ENCODE measurements at regions not wholly inside any gene's neighbourhood (a gene's known extent, or its start where the extent isn't known, plus 50 kb on each side); places are given as distances from the start of the nearest gene placed in this dataset.

GRCh38 chr6:2480267-2480966 lies 235.0 kb upstream of the GMDS start:
- H3K4me1 ChIP-seq (ENCODE audit: control insufficient read depth, insufficient read depth, low read length), result no peaks in the 10 kb centered on the region
- H3K36me3 ChIP-seq (ENCODE audit: control insufficient read depth, insufficient read depth, low read length), result no peaks in the 10 kb centered on the region
- no peaks in the 10 kb centered on the region for H3K27me3 ChIP-seq (ENCODE audit: control insufficient read depth, insufficient read depth, low read length)
- H3K9ac ChIP-seq (ENCODE audit: low read depth, low read length), result no peak overlapping the region
- H3K27ac ChIP-seq (ENCODE audit: low read depth, low read length), result no peak overlapping the region
- H3K9me3 ChIP-seq (ENCODE audit: control insufficient read depth, insufficient read depth, low read length), result peaks cover 5% of the 10 kb centered on the region; the same call in 1 of the 2 replicates
- H3K4me3 ChIP-seq (ENCODE audit: low read depth, low read length), result no peak overlapping the region

GRCh38 chr6:2478200-2478599 lies 232.8 kb upstream of the GMDS start:
- H3K4me3 ChIP-seq (ENCODE audit: low read depth, low read length), result no peak overlapping the region
- H3K36me3 ChIP-seq (ENCODE audit: control insufficient read depth, insufficient read depth, low read length), result no peaks in the 10 kb centered on the region
- H3K4me1 ChIP-seq (ENCODE audit: control insufficient read depth, insufficient read depth, low read length), result no peaks in the 10 kb centered on the region
- no peak overlapping the region for H3K27ac ChIP-seq (ENCODE audit: low read depth, low read length)
- no peak overlapping the region for H3K9ac ChIP-seq (ENCODE audit: low read depth, low read length)
- H3K9me3 ChIP-seq (ENCODE audit: control insufficient read depth, insufficient read depth, low read length), result 0 out of 2 replicates have a peak, but pooled peaks cover 5% of the 10 kb centered on the region
- no peaks in the 10 kb centered on the region for H3K27me3 ChIP-seq (ENCODE audit: control insufficient read depth, insufficient read depth, low read length)

DNA sequence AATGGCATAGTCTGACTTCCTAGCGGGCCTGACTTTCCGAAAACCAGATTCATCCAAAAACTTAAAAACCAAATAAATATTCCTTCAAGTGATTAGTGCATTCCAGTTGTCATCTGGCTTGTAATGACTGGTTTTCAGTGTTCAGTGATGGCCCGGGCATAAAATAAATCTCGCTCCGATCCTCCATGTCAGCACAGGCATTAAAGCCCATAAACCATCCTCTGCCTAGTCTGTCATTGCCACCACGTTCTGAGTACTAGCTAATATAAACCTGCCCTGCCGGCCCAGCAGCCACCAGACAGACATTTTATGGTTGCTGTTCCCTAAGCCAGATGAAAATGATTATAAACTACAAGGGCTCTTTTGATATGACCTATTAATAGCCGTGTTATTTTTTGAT lies 232.3 kb upstream of the GMDS start:
- Histone ChIP-seq H3K27ac (ENCODE audit: low read depth, low read length) (no peak overlapping the region), H3K4me3 (ENCODE audit: low read depth, low read length) (no peak overlapping the region), H3K9ac (ENCODE audit: low read depth, low read length) (no peak overlapping the region), H3K27me3 (ENCODE audit: control insufficient read depth, insufficient read depth, low read length) (no peaks in the 10 kb centered on the region), H3K36me3 (ENCODE audit: control insufficient read depth, insufficient read depth, low read length) (no peaks in the 10 kb centered on the region), H3K9me3 (ENCODE audit: control insufficient read depth, insufficient read depth, low read length) (0 out of 2 replicates have a peak, but pooled peaks cover 4% of the 10 kb centered on the region), H3K4me1 (ENCODE audit: control insufficient read depth, insufficient read depth, low read length) (no peaks in the 10 kb centered on the region)

DNA sequence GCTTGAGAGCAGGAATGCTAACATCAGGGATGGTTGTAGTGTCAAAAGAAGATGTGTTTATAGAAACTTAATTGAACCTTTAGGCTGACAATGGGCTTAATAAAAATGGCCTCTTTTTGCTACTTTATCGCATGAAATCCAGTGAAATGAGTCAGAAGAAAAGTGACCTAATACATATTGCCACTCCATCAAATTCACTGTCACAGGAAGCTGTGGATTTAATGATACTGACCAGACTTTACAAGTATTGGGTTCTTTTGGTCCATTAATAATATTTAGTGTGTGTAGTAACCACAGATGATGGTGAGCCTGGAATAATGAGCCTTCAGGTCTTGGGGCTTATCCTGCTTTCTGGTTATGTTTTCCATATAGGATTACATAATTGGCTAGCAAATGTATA lies 231.8 kb upstream of the GMDS start:
- no peak overlapping the region for H3K27ac ChIP-seq (ENCODE audit: low read depth, low read length)
- H3K9me3 ChIP-seq (ENCODE audit: control insufficient read depth, insufficient read depth, low read length), result no peaks in the 10 kb centered on the region
- H3K4me1 ChIP-seq (ENCODE audit: control insufficient read depth, insufficient read depth, low read length), result no peaks in the 10 kb centered on the region
- no peak overlapping the region for H3K9ac ChIP-seq (ENCODE audit: low read depth, low read length)
- no peaks in the 10 kb centered on the region for H3K36me3 ChIP-seq (ENCODE audit: control insufficient read depth, insufficient read depth, low read length)
- no peaks in the 10 kb centered on the region for H3K27me3 ChIP-seq (ENCODE audit: control insufficient read depth, insufficient read depth, low read length)
- no peak overlapping the region for H3K4me3 ChIP-seq (ENCODE audit: low read depth, low read length)

- H3K27ac ChIP-seq (ENCODE audit: low read depth, low read length), result no peak overlapping the region
- no peak overlapping the region for H3K9ac ChIP-seq (ENCODE audit: low read depth, low read length)
- no peaks in the 10 kb centered on the region for H3K4me1 ChIP-seq (ENCODE audit: control insufficient read depth, insufficient read depth, low read length)
- H3K27me3 ChIP-seq (ENCODE audit: control insufficient read depth, insufficient read depth, low read length), result no peaks in the 10 kb centered on the region
- H3K4me3 ChIP-seq (ENCODE audit: low read depth, low read length), result no peak overlapping the region
- H3K36me3 ChIP-seq (ENCODE audit: control insufficient read depth, insufficient read depth, low read length), result no peaks in the 10 kb centered on the region
- H3K9me3 ChIP-seq (ENCODE audit: control insufficient read depth, insufficient read depth, low read length), result no peaks in the 10 kb centered on the region
Measured at GRCh38 chr6:2476376-2476775, 231.0 kb upstream of the GMDS start.

DNA sequence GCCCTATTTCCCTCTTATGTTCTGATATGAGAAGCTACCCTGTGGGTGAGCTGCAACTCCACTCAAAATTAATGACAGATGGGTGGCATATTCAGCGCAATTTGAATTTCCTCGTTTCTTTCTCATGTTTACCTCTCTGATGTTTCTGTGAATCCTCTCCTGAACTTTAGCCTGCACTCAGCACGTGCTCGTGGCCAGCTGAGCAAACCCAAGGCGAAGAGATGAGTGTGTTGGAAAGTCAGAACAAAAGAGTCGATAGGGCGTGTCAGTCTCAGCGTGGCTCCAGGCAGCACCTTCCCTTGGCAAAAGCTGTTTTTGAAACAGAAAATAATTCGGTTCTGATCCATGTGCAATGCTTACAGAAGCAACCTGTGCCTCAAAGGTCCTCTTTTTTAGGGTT lies 226.1 kb upstream of the GMDS start:
- 0 out of 2 replicates have a peak, but pooled peaks cover 8% of the 10 kb centered on the region for H3K27me3 ChIP-seq (ENCODE audit: control insufficient read depth, insufficient read depth, low read length)
- peaks cover 13% of the 10 kb centered on the region for H3K4me1 ChIP-seq (ENCODE audit: control insufficient read depth, insufficient read depth, low read length)
- H3K36me3 ChIP-seq (ENCODE audit: control insufficient read depth, insufficient read depth, low read length), result no peaks in the 10 kb centered on the region
- no peak overlapping the region for H3K9ac ChIP-seq (ENCODE audit: low read depth, low read length)
- no peaks in the 10 kb centered on the region for H3K9me3 ChIP-seq (ENCODE audit: control insufficient read depth, insufficient read depth, low read length)
- no peak overlapping the region for H3K27ac ChIP-seq (ENCODE audit: low read depth, low read length)
- no peak overlapping the region for H3K4me3 ChIP-seq (ENCODE audit: low read depth, low read length)

GRCh38 chr6:2469428-2469827 lies 224.0 kb upstream of the GMDS start:
- Histone ChIP-seq H3K4me3 (ENCODE audit: low read depth, low read length) (no peak overlapping the region), H3K9me3 (ENCODE audit: control insufficient read depth, insufficient read depth, low read length) (no peaks in the 10 kb centered on the region), H3K27ac (ENCODE audit: low read depth, low read length) (no peak overlapping the region), H3K27me3 (ENCODE audit: control insufficient read depth, insufficient read depth, low read length) (0 out of 2 replicates have a peak, but pooled peaks cover 8% of the 10 kb centered on the region), H3K36me3 (ENCODE audit: control insufficient read depth, insufficient read depth, low read length) (no peaks in the 10 kb centered on the region), H3K9ac (ENCODE audit: low read depth, low read length) (no peak overlapping the region), H3K4me1 (ENCODE audit: control insufficient read depth, insufficient read depth, low read length) (peaks cover 13% of the 10 kb centered on the region)

- H3K27me3 ChIP-seq (ENCODE audit: control insufficient read depth, insufficient read depth, low read length), result 0 out of 2 replicates have a peak, but pooled peaks cover 8% of the 10 kb centered on the region
- H3K9me3 ChIP-seq (ENCODE audit: control insufficient read depth, insufficient read depth, low read length), result no peaks in the 10 kb centered on the region
- no peaks in the 10 kb centered on the region for H3K36me3 ChIP-seq (ENCODE audit: control insufficient read depth, insufficient read depth, low read length)
- no peak overlapping the region for H3K9ac ChIP-seq (ENCODE audit: low read depth, low read length)
- H3K27ac ChIP-seq (ENCODE audit: low read depth, low read length), result no peak overlapping the region
- H3K4me1 ChIP-seq (ENCODE audit: control insufficient read depth, insufficient read depth, low read length), result peaks cover 13% of the 10 kb centered on the region
- no peak overlapping the region for H3K4me3 ChIP-seq (ENCODE audit: low read depth, low read length)
Measured at GRCh38 chr6:2468601-2468955, 223.2 kb upstream of the GMDS start.

DNA sequence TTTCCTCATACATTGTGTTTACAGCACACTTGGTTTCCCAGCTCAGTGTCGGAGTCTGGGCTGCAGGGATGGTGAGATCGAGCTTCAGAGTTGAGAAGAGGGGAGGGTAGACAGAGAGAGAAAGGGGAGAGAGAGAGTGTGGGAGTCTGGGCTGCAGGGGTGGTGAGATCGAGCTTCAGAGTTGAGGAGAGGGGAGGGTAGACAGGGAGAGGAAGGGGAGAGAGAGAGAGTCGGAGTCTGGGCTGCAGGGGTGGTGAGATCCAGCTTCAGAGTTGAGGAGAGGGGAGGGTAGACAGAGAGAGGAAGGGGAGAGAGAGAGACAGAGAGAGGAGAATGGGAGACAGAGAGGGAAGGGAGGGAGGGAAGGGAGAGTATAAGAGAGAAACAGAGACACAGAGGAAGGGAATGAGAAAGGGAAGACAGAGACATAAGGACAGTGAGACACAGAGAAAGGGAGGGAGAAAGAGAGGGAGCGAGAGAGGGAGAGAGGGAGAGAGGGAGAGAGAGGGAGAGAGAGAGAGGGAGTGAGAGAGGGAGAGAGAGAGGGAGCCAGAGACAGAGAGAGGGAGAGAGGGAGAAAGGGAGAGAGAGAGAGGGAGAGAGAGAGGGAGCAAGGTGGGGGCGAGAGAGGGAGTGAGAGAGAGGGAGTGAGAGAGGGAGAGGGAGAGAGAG lies 222.7 kb upstream of the GMDS start:
- no peak overlapping the region for H3K27ac ChIP-seq (ENCODE audit: low read depth, low read length)
- no peaks in the 10 kb centered on the region for H3K36me3 ChIP-seq (ENCODE audit: control insufficient read depth, insufficient read depth, low read length)
- peaks cover 13% of the 10 kb centered on the region for H3K4me1 ChIP-seq (ENCODE audit: control insufficient read depth, insufficient read depth, low read length)
- 0 out of 2 replicates have a peak, but pooled peaks cover 8% of the 10 kb centered on the region for H3K27me3 ChIP-seq (ENCODE audit: control insufficient read depth, insufficient read depth, low read length)
- no peaks in the 10 kb centered on the region for H3K9me3 ChIP-seq (ENCODE audit: control insufficient read depth, insufficient read depth, low read length)
- no peak overlapping the region; the same call in 1 of the 2 replicates for H3K4me3 ChIP-seq (ENCODE audit: low read depth, low read length)
- no peak overlapping the region for H3K9ac ChIP-seq (ENCODE audit: low read depth, low read length)

- Histone ChIP-seq H3K27me3 (ENCODE audit: control insufficient read depth, insufficient read depth, low read length) (0 out of 2 replicates have a peak, but pooled peaks cover 8% of the 10 kb centered on the region), H3K36me3 (ENCODE audit: control insufficient read depth, insufficient read depth, low read length) (no peaks in the 10 kb centered on the region), H3K9me3 (ENCODE audit: control insufficient read depth, insufficient read depth, low read length) (no peaks in the 10 kb centered on the region), H3K27ac (ENCODE audit: low read depth, low read length) (no peak overlapping the region), H3K9ac (ENCODE audit: low read depth, low read length) (no peak overlapping the region), H3K4me1 (ENCODE audit: control insufficient read depth, insufficient read depth, low read length) (peaks cover 13% of the 10 kb centered on the region), H3K4me3 (ENCODE audit: low read depth, low read length) (no peak overlapping the region)
Measured at GRCh38 chr6:2465336-2465735, 219.9 kb upstream of the GMDS start.

DNA sequence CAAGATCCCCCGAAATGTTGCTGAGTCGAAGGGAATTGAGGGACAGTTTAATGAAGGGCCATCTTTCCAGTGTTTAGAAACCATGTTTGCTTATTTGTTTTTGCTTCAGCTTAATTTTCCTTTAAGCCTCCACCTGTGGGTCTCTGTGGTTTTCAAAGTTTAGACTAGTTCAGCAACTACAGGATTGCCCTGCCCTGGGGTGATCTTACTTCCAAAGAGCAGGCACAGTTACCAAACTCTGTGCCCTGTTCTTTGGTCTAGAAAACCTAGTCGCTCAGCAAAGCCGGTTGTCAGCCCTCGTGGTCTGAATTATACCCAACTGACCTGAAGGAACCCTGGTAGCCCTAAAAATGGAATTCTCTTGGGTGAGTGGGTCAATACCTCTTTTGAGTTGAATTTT lies 219.2 kb upstream of the GMDS start:
- no peak overlapping the region for H3K27ac ChIP-seq (ENCODE audit: low read depth, low read length)
- no peaks in the 10 kb centered on the region for H3K36me3 ChIP-seq (ENCODE audit: control insufficient read depth, insufficient read depth, low read length)
- no peak overlapping the region for H3K4me3 ChIP-seq (ENCODE audit: low read depth, low read length)
- H3K9me3 ChIP-seq (ENCODE audit: control insufficient read depth, insufficient read depth, low read length), result no peaks in the 10 kb centered on the region
- no peak overlapping the region for H3K9ac ChIP-seq (ENCODE audit: low read depth, low read length)
- peaks cover 13% of the 10 kb centered on the region for H3K4me1 ChIP-seq (ENCODE audit: control insufficient read depth, insufficient read depth, low read length)
- H3K27me3 ChIP-seq (ENCODE audit: control insufficient read depth, insufficient read depth, low read length), result 0 out of 2 replicates have a peak, but pooled peaks cover 8% of the 10 kb centered on the region

Data from HUES48 (cell line).